HCEC 1CT (cell line): ENCODE measurements at regions not wholly inside any gene's neighbourhood (a gene's known extent, or its start where the extent isn't known, plus 50 kb on each side); places are given as distances from the start of the nearest gene placed in this dataset.
A peak's percentile ranks its signal among the peaks of the same experiment; 100 is the strongest.
"Not testable (repeated sequence)": the region's sequence is repeated elsewhere in the genome, so short reads cannot be mapped to it uniquely, and the experiment has no call there.

Source experiments
- DNase-seq: peaks from one replicate; pipeline ENCODE4 v3.0.0-alpha.2; 2017

- no peak for DNase-seq
Measured at GRCh38 chr3:30449290-30449632, 157.1 kb upstream of the TGFBR2 start.

- DNase-seq = no peak
Measured at GRCh38 chr3:30452446-30452845, 154.0 kb upstream of the TGFBR2 start.

- DNase-seq = no peak
Measured at GRCh38 chr3:30453360-30454039, 152.9 kb upstream of the TGFBR2 start.

- no peak for DNase-seq
Measured at GRCh38 chr3:30454636-30455035, 151.8 kb upstream of the TGFBR2 start.

- not testable (repeated sequence) for DNase-seq
Measured at GRCh38 chr3:30455112-30455511, 151.3 kb upstream of the TGFBR2 start.

GRCh38 chr3:30455840-30456239 lies 150.6 kb upstream of the TGFBR2 start:
- no peak for DNase-seq

- DNase-seq = no peak
Measured at GRCh38 chr3:30456264-30456663, 150.1 kb upstream of the TGFBR2 start.

GRCh38 chr3:30457081-30457480 lies 149.3 kb upstream of the TGFBR2 start:
- no peak for DNase-seq

- DNase-seq = no peak
Measured at GRCh38 chr3:30457726-30458125, 148.7 kb upstream of the TGFBR2 start.

GRCh38 chr3:30458376-30459171 lies 147.8 kb upstream of the TGFBR2 start:
- no peak for DNase-seq

- DNase-seq = no peak
Measured at GRCh38 chr3:30461311-30461710, 145.1 kb upstream of the TGFBR2 start.

GRCh38 chr3:30462721-30463470 lies 143.5 kb upstream of the TGFBR2 start:
- peak; percentile 61 for DNase-seq

- DNase-seq = no peak
Measured at GRCh38 chr3:30464381-30464780, 142.0 kb upstream of the TGFBR2 start.

GRCh38 chr3:30465454-30465853 lies 140.9 kb upstream of the TGFBR2 start:
- DNase-seq = no peak

GRCh38 chr3:30467596-30468238 lies 138.7 kb upstream of the TGFBR2 start:
- no peak for DNase-seq

GRCh38 chr3:30469133-30469532 lies 137.3 kb upstream of the TGFBR2 start:
- DNase-seq = no peak

GRCh38 chr3:30470496-30470895 lies 135.9 kb upstream of the TGFBR2 start:
- DNase-seq = no peak

- no peak for DNase-seq
Measured at GRCh38 chr3:30471066-30471465, 135.3 kb upstream of the TGFBR2 start.

- no peak for DNase-seq
Measured at GRCh38 chr3:30471796-30472489, 134.5 kb upstream of the TGFBR2 start.

- DNase-seq = peak; percentile 81
Measured at GRCh38 chr3:30473374-30474051, 132.9 kb upstream of the TGFBR2 start.

GRCh38 chr3:30474371-30474770 lies 132.0 kb upstream of the TGFBR2 start:
- DNase-seq = no peak
